Keratinocyte (primary cell): ENCODE measurements at regions not wholly inside any gene's neighbourhood (a gene's known extent, or its start where the extent isn't known, plus 50 kb on each side); places are given as distances from the start of the nearest gene placed in this dataset.

Source experiments
- DNase-seq: peaks from one replicate; pipeline ENCODE4 v3.0.0-alpha.2; 2011; ENCODE audit warnings: low read depth, missing footprints, low spot score
- FAIRE-seq: peaks from 2 replicates; lab custom pipeline; 2011; peaks lifted over from hg19 to GRCh38; lab: Jason Lieb, UNC
- H2AFZ ChIP-seq: 2 replicates; pipeline ENCODE4 v1.6.0; 2012; ENCODE audit warnings: low read length, control low read depth, inconsistent platforms; ENCODE audit not compliant: control insufficient read depth
- H3K27ac ChIP-seq: 2 replicates; pipeline ENCODE4 v1.5.1; 2011; ENCODE audit warnings: low read length; ENCODE audit not compliant: control insufficient read depth, insufficient read depth
- H3K27me3 ChIP-seq: 3 replicates; pipeline ENCODE4 v1.6.0; 2011; ENCODE audit warnings: low read length; ENCODE audit not compliant: control insufficient read depth, insufficient read depth; ENCODE audit errors: extremely low read depth
- H3K36me3 ChIP-seq, 2 experiments: 2 replicates in 1 of 2; 3 replicates in 1 of 2; pipeline ENCODE4 v1.5.1; 2011; ENCODE audit warnings: low read length in 2 of 2, mild to moderate bottlenecking in 1 of 2; ENCODE audit not compliant: control insufficient read depth in 2 of 2, insufficient read depth in 2 of 2; ENCODE audit errors: extremely low read depth in 1 of 2
- H3K4me1 ChIP-seq: 3 replicates; pipeline ENCODE4 v1.5.1; 2011; ENCODE audit warnings: low read length; ENCODE audit not compliant: control insufficient read depth, insufficient read depth; ENCODE audit errors: extremely low read depth
- H3K4me2 ChIP-seq: 3 replicates; pipeline ENCODE4 v1.6.0; 2011; ENCODE audit warnings: low read depth, low read length; ENCODE audit not compliant: control insufficient read depth, insufficient read depth; ENCODE audit errors: extremely low read depth
- H3K4me3 ChIP-seq, 3 experiments: fragments of 200-600 bp in 1 of 3; sonication (generic) in 1 of 3; 2 replicates in 2 of 3; 3 replicates in 1 of 3; pipeline ENCODE4 v1.5.1; 2011 to 2016; ENCODE audit warnings: low read length in 3 of 3, mild to moderate bottlenecking in 3 of 3, control low read depth in 2 of 3, inconsistent platforms in 1 of 3, low read depth in 1 of 3, mixed read lengths in 1 of 3, mixed run types in 1 of 3, moderate library complexity in 1 of 3; ENCODE audit not compliant: control insufficient read depth in 2 of 3, insufficient read depth in 2 of 3; ENCODE audit errors: extremely low read depth in 1 of 3
- H3K79me2 ChIP-seq: 2 replicates; pipeline ENCODE4 v1.6.0; 2012; ENCODE audit warnings: low read length; ENCODE audit not compliant: control insufficient read depth, insufficient read depth
- H3K9ac ChIP-seq: 3 replicates; pipeline ENCODE4 v1.6.0; 2011; ENCODE audit warnings: low read length; ENCODE audit not compliant: control insufficient read depth, insufficient read depth; ENCODE audit errors: extremely low read depth
- H3K9me1 ChIP-seq: 3 replicates; pipeline ENCODE4 v1.6.0; 2011; ENCODE audit warnings: low read length; ENCODE audit not compliant: control insufficient read depth, insufficient read depth; ENCODE audit errors: extremely low read depth
- H3K9me3 ChIP-seq: 2 replicates; pipeline ENCODE4 v1.5.1; 2012; ENCODE audit warnings: low read depth, low read length; ENCODE audit not compliant: control insufficient read depth
- H4K20me1 ChIP-seq: 3 replicates; pipeline ENCODE4 v1.6.0; 2011; ENCODE audit warnings: low read length; ENCODE audit not compliant: control insufficient read depth, insufficient read depth; ENCODE audit errors: extremely low read depth
- CTCF ChIP-seq, 3 experiments: IDR thresholded peaks in 1 of 3; conservative IDR thresholded peaks in 1 of 3; optimal IDR thresholded peaks in 1 of 3; 2 replicates in 2 of 3; 3 replicates in 1 of 3; pipeline versions ENCODE3 to v1.5.1; 2011; ENCODE audit warnings: low read length in 3 of 3, mild to moderate bottlenecking in 3 of 3, moderate library complexity in 2 of 3, control low read depth in 1 of 3, inconsistent platforms in 1 of 3; ENCODE audit not compliant: insufficient read depth in 2 of 3; ENCODE audit errors: extremely low read depth in 1 of 3
- EZH2 ChIP-seq: IDR thresholded peaks from one replicate; pipeline ENCODE4 v1.6.1; 2012; ENCODE audit warnings: inconsistent platforms, mild to moderate bottlenecking, low read length, moderate library complexity
- dilution Hi-C: fragments of 300-500 bp; cut with MboI; formaldehyde crosslinking; loops from one replicate; pipeline ENCODE4 v1.7.0; 2020; ENCODE audit warnings: low sequenced_read_pairs; ENCODE audit not compliant: extremely low pct_ligation_motif_present

GRCh38 chr1:101365186-101365585, 128.4 kb downstream of the S1PR1 start:
- no peak overlapping the region for H3K4me2 ChIP-seq
- no peak overlapping the region for H3K9ac ChIP-seq
- H3K36me3 ChIP-seq, result no peaks in the 10 kb centered on the region
- H3K27me3 ChIP-seq, result no peaks in the 10 kb centered on the region
- H3K4me3 ChIP-seq, result no peak overlapping the region
- TF ChIP-seq CTCF (optimal IDR thresholded peaks at IDR 0.05 in 1 of 3, IDR thresholded peaks at IDR 0.05 in 1 of 3, conservative IDR thresholded peaks at IDR 0.05 in 1 of 3; ENCODE audit: extremely low read depth in 1 of 3, insufficient read depth in 2 of 3, low read length in 3 of 3) (no peak), EZH2 (no peak)
- FAIRE-seq (no peak), DNase-seq (no peak)
- H3K27ac ChIP-seq, result no peak overlapping the region
- H3K9me3 ChIP-seq, result no peaks in the 10 kb centered on the region
- no peak overlapping the region for H2AFZ ChIP-seq
- dilution Hi-C loops, result loop anchor here (10.0 kb wide), 1 partner anchor 50 kb away; no protein-coding TSS in a partner anchor
- no peaks in the 10 kb centered on the region for H3K79me2 ChIP-seq
- H3K4me1 ChIP-seq, result no peaks in the 10 kb centered on the region
- no peaks in the 10 kb centered on the region for H4K20me1 ChIP-seq
- H3K9me1 ChIP-seq, result no peaks in the 10 kb centered on the region

GRCh38 chr1:101365878-101366277, 129.1 kb downstream of the S1PR1 start:
- no peak overlapping the region for H3K4me2 ChIP-seq
- no peaks in the 10 kb centered on the region for H3K79me2 ChIP-seq
- H3K36me3 ChIP-seq, result no peaks in the 10 kb centered on the region
- H3K4me3 ChIP-seq, result no peak overlapping the region
- H2AFZ ChIP-seq, result no peak overlapping the region
- no peaks in the 10 kb centered on the region for H3K9me3 ChIP-seq
- H3K4me1 ChIP-seq, result no peaks in the 10 kb centered on the region
- no peaks in the 10 kb centered on the region for H3K9me1 ChIP-seq
- TF ChIP-seq EZH2 (no peak), CTCF (optimal IDR thresholded peaks at IDR 0.05 in 1 of 3, IDR thresholded peaks at IDR 0.05 in 1 of 3, conservative IDR thresholded peaks at IDR 0.05 in 1 of 3; ENCODE audit: extremely low read depth in 1 of 3, insufficient read depth in 2 of 3, low read length in 3 of 3) (no peak)
- H3K9ac ChIP-seq, result no peak overlapping the region
- DNase-seq (no peak), FAIRE-seq (no peak)
- H4K20me1 ChIP-seq, result no peaks in the 10 kb centered on the region
- dilution Hi-C loops, result loop anchor here (10.0 kb wide), 1 partner anchor 51 kb away; no protein-coding TSS in a partner anchor
- H3K27me3 ChIP-seq, result no peaks in the 10 kb centered on the region
- H3K27ac ChIP-seq, result no peak overlapping the region
